Esophagus muscularis mucosa (tissue), 4 donors: ENCODE measurements at regions not wholly inside any gene's neighbourhood (a gene's known extent, or its start where the extent isn't known, plus 50 kb on each side); places are given as distances from the start of the nearest gene placed in this dataset.

Experiments
- DNase-seq: peaks from one replicate; pipeline ENCODE4 v3.0.0-alpha.2; 2017; ENCODE audit errors: extremely low spot score
- H3K27ac ChIP-seq, 4 donors: fragments of 200-600 bp; sonication (generic); replicated peaks in 1 of 4; 1 replicate in 3 of 4; 2 replicates in 1 of 4; pipeline ENCODE4 v1.5.1; 2016 to 2019; ENCODE audit warnings: mild to moderate bottlenecking in 1 of 4
- H3K27me3 ChIP-seq, 4 donors: fragments of 200-600 bp; sonication (generic); one replicate each; pipeline versions ENCODE4 v1.5.1 to v1.6.0; 2016 to 2019
- H3K36me3 ChIP-seq, 4 donors: fragments of 200-600 bp; sonication (generic); one replicate each; pipeline ENCODE4 v1.5.1; 2016 to 2019
- H3K4me1 ChIP-seq, 4 donors: fragments of 200-600 bp; sonication (generic); one replicate each; pipeline ENCODE4 v1.5.1; 2016 to 2019
- H3K4me3 ChIP-seq, 4 donors: fragments of 200-600 bp; sonication (generic); 1 replicate in 2 of 4; 2 replicates in 2 of 4; pipeline ENCODE4 v1.5.1; 2016 to 2019; ENCODE audit warnings: mild to moderate bottlenecking in 4 of 4, moderate library complexity in 1 of 4
- H3K9me3 ChIP-seq, 4 donors: fragments of 200-600 bp; sonication (generic); 1 replicate in 3 of 4; 2 replicates in 1 of 4; pipeline ENCODE4 v1.5.1; 2016 to 2019
- CTCF ChIP-seq, 3 experiments: fragments of 200-600 bp in 2 of 3; fragments of 450-650 bp in 1 of 3; sonication (generic) in 2 of 3; IDR thresholded peaks; one replicate each; pipeline ENCODE4 v1.5.1; 2017 to 2019; ENCODE audit warnings: antibody characterized with exemption in 3 of 3, mild to moderate bottlenecking in 2 of 3, moderate library complexity in 1 of 3
- EP300 ChIP-seq: sonication (generic); formaldehyde crosslinking; IDR thresholded peaks from one replicate; pipeline ENCODE4 v1.6.1; 2017; ENCODE audit warnings: antibody characterized with exemption
- POLR2A ChIP-seq: fragments of 450-650 bp; IDR thresholded peaks from one replicate; pipeline ENCODE4 v1.6.1; 2017; ENCODE audit warnings: antibody characterized with exemption, moderate library complexity, mild to moderate bottlenecking, low read depth
- POLR2AphosphoS5 ChIP-seq, 2 donors: sonication (generic); formaldehyde crosslinking; IDR thresholded peaks; one replicate each; pipeline ENCODE4 v1.6.1; 2017; ENCODE audit warnings: antibody characterized with exemption in 2 of 2
- WGBS: methylation state at CpG from one replicate; pipeline ENCODE4 v1.1.5; 2018; 5-methylcytosine and 5-hydroxymethylcytosine counted together
- intact Hi-C: fragments of 100-400 bp; cut with DNase I; formaldehyde crosslinking; loops from one replicate; pipeline ENCODE4 v1.15.1; 2023

GRCh38 chr12:97748298-97748697, 285.7 kb downstream of the RMST start:
- no peaks in the 10 kb centered on the region for H3K36me3 ChIP-seq
- H3K4me1 ChIP-seq, result peaks cover 0 to 30% (median 19%) of the 10 kb centered on the region in 4 donors
- H3K27me3 ChIP-seq, result no peaks in the 10 kb centered on the region
- intact Hi-C loops, result no loop called here
- 9% methylated on average over 2 of the region's 2 CpGs for WGBS
- H3K4me3 ChIP-seq, result no peak overlapping the region
- TF ChIP-seq POLR2A (no peak), CTCF (IDR thresholded peaks at IDR 0.05) (no peak), POLR2AphosphoS5 (IDR thresholded peaks at IDR 0.05) (no peak), EP300 (no peak)
- peak overlapping the region in 3 of 4 donors; percentile 21 to 35 (median 31) for H3K27ac ChIP-seq
- DNase-seq, result no peak
- H3K9me3 ChIP-seq, result no peaks in the 10 kb centered on the region

- H3K4me3 ChIP-seq, result no peak overlapping the region
- H3K27me3 ChIP-seq, result no peaks in the 10 kb centered on the region
- peaks cover 0 to 37% (median 22%) of the 10 kb centered on the region in 4 donors for H3K4me1 ChIP-seq
- DNase-seq, result no peak
- H3K9me3 ChIP-seq, result no peaks in the 10 kb centered on the region
- WGBS, result 80% methylated on average over 3 of the region's 3 CpGs
- H3K36me3 ChIP-seq, result no peaks in the 10 kb centered on the region
- TF ChIP-seq POLR2AphosphoS5 (IDR thresholded peaks at IDR 0.05) (no peak), CTCF (IDR thresholded peaks at IDR 0.05) (no peak), POLR2A (no peak), EP300 (no peak)
- intact Hi-C loops, result no loop called here
- no peak overlapping the region for H3K27ac ChIP-seq
These were observed 289.1 kb downstream of the RMST start for GRCh38 chr12:97751704-97752103.

GRCh38 chr12:97752129-97752528, 289.5 kb downstream of the RMST start:
- Histone ChIP-seq H3K27ac (no peak overlapping the region), H3K36me3 (no peaks in the 10 kb centered on the region), H3K4me3 (no peak overlapping the region), H3K4me1 (peaks cover 0 to 38% (median 22%) of the 10 kb centered on the region in 4 donors), H3K9me3 (no peaks in the 10 kb centered on the region), H3K27me3 (no peaks in the 10 kb centered on the region)
- TF ChIP-seq EP300, result no peak
- DNase-seq, result no peak
- intact Hi-C loops, result no loop called here

GRCh38 chr12:97753332-97753731, 290.7 kb downstream of the RMST start:
- H3K4me3 ChIP-seq, result no peak overlapping the region
- no peak overlapping the region for H3K27ac ChIP-seq
- TF ChIP-seq POLR2A (no peak), POLR2AphosphoS5 (IDR thresholded peaks at IDR 0.05) (no peak), CTCF (IDR thresholded peaks at IDR 0.05) (no peak), EP300 (no peak)
- H3K36me3 ChIP-seq, result no peaks in the 10 kb centered on the region
- no peaks in the 10 kb centered on the region for H3K9me3 ChIP-seq
- peaks cover 4 to 38% (median 26%) of the 10 kb centered on the region in 4 donors for H3K4me1 ChIP-seq
- no peak for DNase-seq
- 82% methylated on average over 2 of the region's 2 CpGs for WGBS
- H3K27me3 ChIP-seq, result no peaks in the 10 kb centered on the region
- intact Hi-C loops, result no loop called here

- intact Hi-C loops, result no loop called here
- WGBS, result 78% methylated on average over 3 of the region's 3 CpGs
- TF ChIP-seq POLR2A, result no peak
- TF ChIP-seq POLR2AphosphoS5 (IDR thresholded peaks at IDR 0.05), result no peak
- no peak for TF ChIP-seq EP300
- TF ChIP-seq CTCF (IDR thresholded peaks at IDR 0.05), result no peak
These were observed 291.7 kb downstream of the RMST start for GRCh38 chr12:97754306-97754705.

More at GRCh38 chr12:97754306-97754705, 291.7 kb downstream of the RMST start:
- Histone ChIP-seq H3K36me3 (no peaks in the 10 kb centered on the region), H3K27me3 (no peaks in the 10 kb centered on the region), H3K4me3 (no peak overlapping the region), H3K9me3 (no peaks in the 10 kb centered on the region), H3K4me1 (peaks cover 4 to 39% (median 25%) of the 10 kb centered on the region in 4 donors), H3K27ac (no peak overlapping the region)
- DNase-seq, result no peak
